Breast epithelium (tissue), 3 donors: ENCODE measurements at regions not wholly inside any gene's neighbourhood (a gene's known extent, or its start where the extent isn't known, plus 50 kb on each side); places are given as distances from the start of the nearest gene placed in this dataset.

ENCODE experiments used
- POLR2A ChIP-seq: fragments of 450-650 bp; IDR thresholded peaks from one replicate; pipeline ENCODE4 v1.6.1; 2016; ENCODE audit warnings: antibody characterized with exemption, mild to moderate bottlenecking, moderate library complexity
- TF ChIP-seq, protein P1 (sequence below), 3 donors: fragments of 450-650 bp; IDR thresholded peaks; one replicate each; pipeline ENCODE4 v1.5.1; 2016 to 2017; ENCODE audit warnings: antibody characterized with exemption in 3 of 3, mild to moderate bottlenecking in 3 of 3, moderate library complexity in 3 of 3

DNA sequence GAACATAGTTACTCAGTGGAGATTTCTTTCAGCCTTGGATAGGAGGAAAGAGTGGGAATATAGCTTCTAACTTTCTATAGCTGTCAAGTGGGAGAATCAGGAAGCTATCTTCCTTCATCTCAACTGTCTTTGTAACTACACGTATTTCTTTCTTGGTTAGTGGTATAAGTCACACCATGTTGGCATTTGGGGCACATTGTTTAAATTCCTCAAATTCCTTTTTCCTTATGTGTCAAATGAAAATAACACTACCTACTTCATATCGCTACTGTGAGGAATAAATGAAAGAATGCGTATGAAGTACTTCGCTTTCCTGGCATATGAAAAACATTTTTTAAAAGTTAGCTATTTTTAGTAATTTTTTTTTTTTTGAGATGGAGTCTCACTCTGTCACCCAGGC lies 1082.5 kb upstream of the WWC1 start:
- TF ChIP-seq, protein P1, sequence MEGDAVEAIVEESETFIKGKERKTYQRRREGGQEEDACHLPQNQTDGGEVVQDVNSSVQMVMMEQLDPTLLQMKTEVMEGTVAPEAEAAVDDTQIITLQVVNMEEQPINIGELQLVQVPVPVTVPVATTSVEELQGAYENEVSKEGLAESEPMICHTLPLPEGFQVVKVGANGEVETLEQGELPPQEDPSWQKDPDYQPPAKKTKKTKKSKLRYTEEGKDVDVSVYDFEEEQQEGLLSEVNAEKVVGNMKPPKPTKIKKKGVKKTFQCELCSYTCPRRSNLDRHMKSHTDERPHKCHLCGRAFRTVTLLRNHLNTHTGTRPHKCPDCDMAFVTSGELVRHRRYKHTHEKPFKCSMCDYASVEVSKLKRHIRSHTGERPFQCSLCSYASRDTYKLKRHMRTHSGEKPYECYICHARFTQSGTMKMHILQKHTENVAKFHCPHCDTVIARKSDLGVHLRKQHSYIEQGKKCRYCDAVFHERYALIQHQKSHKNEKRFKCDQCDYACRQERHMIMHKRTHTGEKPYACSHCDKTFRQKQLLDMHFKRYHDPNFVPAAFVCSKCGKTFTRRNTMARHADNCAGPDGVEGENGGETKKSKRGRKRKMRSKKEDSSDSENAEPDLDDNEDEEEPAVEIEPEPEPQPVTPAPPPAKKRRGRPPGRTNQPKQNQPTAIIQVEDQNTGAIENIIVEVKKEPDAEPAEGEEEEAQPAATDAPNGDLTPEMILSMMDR (IDR thresholded peaks at IDR 0.05), result no peak
- no peak for TF ChIP-seq POLR2A
